ENCODE measurements at regions not wholly inside any gene's neighbourhood (a gene's known extent, or its start where the extent isn't known, plus 50 kb on each side); places are given as distances from the start of the nearest gene placed in this dataset.

DNA sequence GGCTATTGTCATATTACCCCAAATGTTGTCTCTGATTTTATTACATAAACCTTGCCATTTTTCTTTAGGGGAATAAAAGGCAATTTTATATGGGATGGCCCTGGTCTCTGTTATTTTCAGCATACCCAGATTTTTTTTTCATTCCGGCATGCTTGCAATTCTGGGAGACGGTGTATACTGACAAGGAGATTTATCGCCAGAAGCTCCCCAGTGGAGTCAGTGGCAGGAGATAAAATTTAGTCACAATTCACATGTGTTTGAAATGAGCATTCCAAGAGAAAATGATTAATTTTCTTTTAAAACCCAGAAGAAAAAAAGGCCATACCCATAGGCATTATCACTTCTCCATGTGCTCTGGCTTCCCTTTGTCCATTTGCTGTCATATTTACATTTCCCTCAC is 250.8 kb upstream of the RSPO3 start:
- Histone ChIP-seq H3K79me2 (ENCODE audit: low read depth) (no peaks in the 10 kb centered on the region), H3K4me2 (no peak overlapping the region), H4K20me1 (ENCODE audit: insufficient read depth) (no peaks in the 10 kb centered on the region; the same call in 1 of the 2 replicates), H3K4me3 (no peak overlapping the region), H3K4me1 (replicated peaks; ENCODE audit: insufficient read depth) (no peaks in the 10 kb centered on the region), H2AFZ (no peak overlapping the region), H3K9me3 (ENCODE audit: insufficient read depth, low read depth) (no peaks in the 10 kb centered on the region), H3K27me3 (ENCODE audit: insufficient read depth, low read depth) (no peaks in the 10 kb centered on the region), H3K27ac (no peak overlapping the region), H3K9me2 (ENCODE audit: insufficient read depth) (no peaks in the 10 kb centered on the region; the same call in 1 of the 2 replicates), H3K36me3 (ENCODE audit: low read depth) (no peaks in the 10 kb centered on the region), H3F3A (ENCODE audit: insufficient read depth, low read depth) (no peaks in the 10 kb centered on the region)
- TF ChIP-seq, protein P1, sequence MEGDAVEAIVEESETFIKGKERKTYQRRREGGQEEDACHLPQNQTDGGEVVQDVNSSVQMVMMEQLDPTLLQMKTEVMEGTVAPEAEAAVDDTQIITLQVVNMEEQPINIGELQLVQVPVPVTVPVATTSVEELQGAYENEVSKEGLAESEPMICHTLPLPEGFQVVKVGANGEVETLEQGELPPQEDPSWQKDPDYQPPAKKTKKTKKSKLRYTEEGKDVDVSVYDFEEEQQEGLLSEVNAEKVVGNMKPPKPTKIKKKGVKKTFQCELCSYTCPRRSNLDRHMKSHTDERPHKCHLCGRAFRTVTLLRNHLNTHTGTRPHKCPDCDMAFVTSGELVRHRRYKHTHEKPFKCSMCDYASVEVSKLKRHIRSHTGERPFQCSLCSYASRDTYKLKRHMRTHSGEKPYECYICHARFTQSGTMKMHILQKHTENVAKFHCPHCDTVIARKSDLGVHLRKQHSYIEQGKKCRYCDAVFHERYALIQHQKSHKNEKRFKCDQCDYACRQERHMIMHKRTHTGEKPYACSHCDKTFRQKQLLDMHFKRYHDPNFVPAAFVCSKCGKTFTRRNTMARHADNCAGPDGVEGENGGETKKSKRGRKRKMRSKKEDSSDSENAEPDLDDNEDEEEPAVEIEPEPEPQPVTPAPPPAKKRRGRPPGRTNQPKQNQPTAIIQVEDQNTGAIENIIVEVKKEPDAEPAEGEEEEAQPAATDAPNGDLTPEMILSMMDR (conservative IDR thresholded peaks at IDR 0.05) = no peak
- TF ChIP-seq EZH2 (IDR thresholded peaks at IDR 0.05; ENCODE audit: low read depth) = no peak
- BruUV-seq (replicated peaks) = no TSS peak
- intact Hi-C loops (cut with micrococcal nuclease; ENCODE audit: unreplicated experiment) = no loop called here
- ChIA-PET POLR2A (ENCODE audit: unreplicated experiment) (no interaction called here), CTCF (no interaction called here)
- no peak for DNase-seq

GRCh38 chr6:126873351-126873750 is 245.1 kb upstream of the RSPO3 start:
- Histone ChIP-seq H3K27me3 (ENCODE audit: insufficient read depth, low read depth) (no peaks in the 10 kb centered on the region), H3K4me2 (no peak overlapping the region), H3K9me3 (ENCODE audit: insufficient read depth, low read depth) (no peaks in the 10 kb centered on the region), H3K4me3 (no peak overlapping the region), H4K20me1 (ENCODE audit: insufficient read depth) (no peaks in the 10 kb centered on the region; the same call in 1 of the 2 replicates), H3K36me3 (ENCODE audit: low read depth) (no peaks in the 10 kb centered on the region), H3F3A (ENCODE audit: insufficient read depth, low read depth) (no peaks in the 10 kb centered on the region), H2AFZ (no peak overlapping the region), H3K79me2 (ENCODE audit: low read depth) (no peaks in the 10 kb centered on the region), H3K9me2 (ENCODE audit: insufficient read depth) (no peaks in the 10 kb centered on the region), H3K4me1 (replicated peaks; ENCODE audit: insufficient read depth) (no peaks in the 10 kb centered on the region), H3K27ac (no peak overlapping the region)
- TF ChIP-seq, protein P1 (conservative IDR thresholded peaks at IDR 0.05) = no peak
- no peak for TF ChIP-seq EZH2 (IDR thresholded peaks at IDR 0.05; ENCODE audit: low read depth)
- CTCF ChIA-PET = no interaction called here
- BruUV-seq (replicated peaks) = no TSS peak
- POLR2A ChIA-PET (ENCODE audit: unreplicated experiment) = no interaction called here
- DNase-seq = no peak
- intact Hi-C loops (cut with micrococcal nuclease; ENCODE audit: unreplicated experiment) = no loop called here

DNA sequence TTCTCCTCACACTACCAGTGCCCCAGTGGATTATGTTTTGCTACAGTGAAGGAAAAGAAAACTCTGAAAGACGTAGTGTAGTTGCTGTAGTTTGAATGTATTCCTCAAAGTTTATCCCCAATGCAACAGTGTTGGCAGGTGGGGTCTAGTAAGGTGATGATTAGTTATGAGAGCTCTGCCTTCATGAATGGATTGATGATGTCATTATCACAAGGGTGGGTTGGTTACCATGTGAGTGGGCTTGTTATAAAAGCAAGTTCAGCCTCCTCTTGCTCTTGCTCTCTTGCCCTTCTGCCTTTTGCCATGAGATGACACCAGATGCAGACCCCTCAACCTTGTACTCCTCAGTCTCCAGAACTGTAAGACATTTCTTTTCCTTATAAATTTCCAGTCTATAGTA is 244.7 kb upstream of the RSPO3 start:
- H3K4me2 ChIP-seq = no peak overlapping the region
- intact Hi-C loops (cut with micrococcal nuclease; ENCODE audit: unreplicated experiment) = no loop called here
- CTCF ChIA-PET = no interaction called here
- H2AFZ ChIP-seq = no peak overlapping the region
- BruUV-seq (replicated peaks) = no TSS peak
- TF ChIP-seq, protein P1 (conservative IDR thresholded peaks at IDR 0.05) = no peak
- TF ChIP-seq EZH2 (IDR thresholded peaks at IDR 0.05; ENCODE audit: low read depth) = no peak
- POLR2A ChIA-PET (ENCODE audit: unreplicated experiment) = no interaction called here
- no peak for DNase-seq
- no peaks in the 10 kb centered on the region; the same call in 1 of the 2 replicates for H4K20me1 ChIP-seq (ENCODE audit: insufficient read depth)
- H3K27me3 ChIP-seq (ENCODE audit: insufficient read depth, low read depth) = no peaks in the 10 kb centered on the region
- H3F3A ChIP-seq (ENCODE audit: insufficient read depth, low read depth) = no peaks in the 10 kb centered on the region
- no peaks in the 10 kb centered on the region for H3K4me1 ChIP-seq (replicated peaks; ENCODE audit: insufficient read depth)
- H3K36me3 ChIP-seq (ENCODE audit: low read depth) = no peaks in the 10 kb centered on the region
- H3K9me2 ChIP-seq (ENCODE audit: insufficient read depth) = no peaks in the 10 kb centered on the region
- H3K9me3 ChIP-seq (ENCODE audit: insufficient read depth, low read depth) = no peaks in the 10 kb centered on the region
- no peak overlapping the region for H3K4me3 ChIP-seq
- no peak overlapping the region for H3K27ac ChIP-seq
- H3K79me2 ChIP-seq (ENCODE audit: low read depth) = no peaks in the 10 kb centered on the region

Data from PC-9 (cell line).